ENCODE measurements at regions not wholly inside any gene's neighbourhood (a gene's known extent, or its start where the extent isn't known, plus 50 kb on each side); places are given as distances from the start of the nearest gene placed in this dataset.

DNA sequence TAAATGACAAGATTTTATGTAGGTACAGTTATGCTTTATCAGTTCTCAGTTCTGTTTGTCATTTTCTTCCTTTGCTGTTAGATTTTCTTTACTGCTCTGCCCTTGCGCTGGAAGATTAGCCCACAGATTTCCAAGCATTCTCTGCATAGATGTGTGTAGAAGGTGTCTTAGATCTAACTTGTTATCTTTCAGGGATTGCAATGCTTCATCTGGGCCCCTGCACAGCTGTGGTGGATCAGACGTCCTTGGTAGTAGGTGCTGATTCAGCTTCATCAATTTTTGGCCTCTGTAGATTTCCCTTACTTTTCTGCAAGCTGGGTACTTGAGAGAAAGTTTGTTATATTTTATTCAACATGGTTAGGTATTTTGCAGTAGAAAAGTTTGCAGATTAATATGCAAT, 115.3 kb upstream of the LINC00305 start:
- Histone ChIP-seq H3K36me3 (no peaks in the 10 kb centered on the region), H3K4me1 (no peaks in the 10 kb centered on the region), H3K27me3 (no peaks in the 10 kb centered on the region), H3K27ac (no peak overlapping the region), H3K4me3 (no peak overlapping the region), H3K9me3 (no peaks in the 10 kb centered on the region)
- no peak for TF ChIP-seq POLR2A (IDR thresholded peaks at IDR 0.05)
- TF ChIP-seq CTCF (IDR thresholded peaks at IDR 0.05), result no peak
- DNase-seq, result no peak
- intact Hi-C loops (cut with DNase I; ENCODE audit: low total_unique reads), result no loop called here

GRCh38 chr18:64260810-64261209, 111.9 kb upstream of the LINC00305 start:
- Histone ChIP-seq H3K9me3 (no peaks in the 10 kb centered on the region), H3K27ac (no peak overlapping the region), H3K27me3 (no peaks in the 10 kb centered on the region), H3K36me3 (no peaks in the 10 kb centered on the region), H3K4me1 (no peaks in the 10 kb centered on the region), H3K4me3 (no peak overlapping the region)
- TF ChIP-seq POLR2A (IDR thresholded peaks at IDR 0.05) (no peak), CTCF (IDR thresholded peaks at IDR 0.05) (no peak)
- DNase-seq, result no peak
- intact Hi-C loops (cut with DNase I; ENCODE audit: low total_unique reads), result no loop called here

DNA sequence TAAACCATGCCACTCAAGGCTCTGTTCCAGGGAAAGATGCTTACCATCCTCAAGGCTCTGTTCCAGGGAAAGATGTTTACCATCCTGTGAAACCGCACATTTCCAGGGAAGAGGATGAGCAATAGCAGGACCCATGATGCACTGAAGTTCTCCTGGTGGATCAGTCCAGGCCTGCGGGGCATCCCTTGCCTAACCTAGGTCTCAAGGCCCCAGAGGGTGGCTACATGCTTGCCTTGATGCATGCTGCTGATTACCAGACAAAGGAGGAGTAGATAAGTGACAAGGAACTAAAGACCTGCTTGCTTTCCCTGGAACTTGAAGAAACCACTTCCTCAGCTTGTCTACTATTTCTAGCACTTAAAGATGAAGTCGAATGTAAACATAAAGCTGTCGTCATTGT, 111.0 kb upstream of the LINC00305 start:
- intact Hi-C loops (cut with DNase I; ENCODE audit: low total_unique reads), result no loop called here
- Histone ChIP-seq H3K4me1 (no peaks in the 10 kb centered on the region), H3K4me3 (no peak overlapping the region), H3K27me3 (no peaks in the 10 kb centered on the region), H3K36me3 (no peaks in the 10 kb centered on the region), H3K27ac (no peak overlapping the region), H3K9me3 (no peaks in the 10 kb centered on the region)
- TF ChIP-seq POLR2A (IDR thresholded peaks at IDR 0.05) (no peak), CTCF (IDR thresholded peaks at IDR 0.05) (no peak)
- no peak for DNase-seq

- H3K27ac ChIP-seq, result no peak overlapping the region
- H3K4me3 ChIP-seq, result no peak overlapping the region
- no peaks in the 10 kb centered on the region for H3K36me3 ChIP-seq
- no peaks in the 10 kb centered on the region for H3K27me3 ChIP-seq
- intact Hi-C loops (cut with DNase I; ENCODE audit: low total_unique reads), result no loop called here
- DNase-seq, result no peak
- TF ChIP-seq POLR2A (IDR thresholded peaks at IDR 0.05) (no peak), CTCF (IDR thresholded peaks at IDR 0.05) (no peak)
- H3K4me1 ChIP-seq, result no peaks in the 10 kb centered on the region
- no peaks in the 10 kb centered on the region for H3K9me3 ChIP-seq
These were observed 109.3 kb upstream of the LINC00305 start for GRCh38 chr18:64258111-64258650.

DNA sequence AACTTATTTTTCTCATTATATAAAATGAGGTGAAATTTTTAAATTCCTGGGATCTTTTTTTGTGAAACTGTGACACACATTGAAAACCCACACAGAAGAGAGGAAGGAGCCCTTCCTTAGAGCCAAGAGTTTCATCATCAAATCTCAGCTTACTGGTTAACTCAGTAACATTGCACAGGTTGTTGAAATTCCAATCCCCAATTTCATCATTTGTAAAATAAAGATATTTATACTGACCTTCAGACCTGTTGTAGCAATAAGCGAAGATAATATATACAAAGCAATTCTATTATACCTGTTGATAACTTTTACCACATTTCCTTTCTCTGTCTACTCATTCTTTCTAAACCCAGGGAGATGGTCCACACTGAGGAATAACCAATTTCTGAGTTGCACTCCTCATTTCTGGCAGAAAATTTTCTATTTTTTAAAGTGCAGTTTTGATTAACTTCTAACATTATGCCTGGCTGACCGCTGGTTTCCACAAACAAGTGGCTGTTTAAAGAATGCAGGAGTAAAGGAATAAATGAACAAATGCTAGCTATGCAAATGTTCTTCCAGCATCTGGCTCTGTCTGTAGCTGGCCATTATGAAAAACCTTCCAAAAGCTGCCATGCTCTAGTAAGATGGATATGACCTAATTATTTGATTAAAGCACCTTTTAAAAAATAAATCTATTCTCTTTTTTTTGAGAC, 105.7 kb upstream of the LINC00305 start:
- no peak for TF ChIP-seq POLR2A (IDR thresholded peaks at IDR 0.05)
- TF ChIP-seq CTCF (IDR thresholded peaks at IDR 0.05), result no peak
- Histone ChIP-seq H3K27me3 (no peaks in the 10 kb centered on the region), H3K27ac (no peak overlapping the region), H3K9me3 (no peaks in the 10 kb centered on the region), H3K4me1 (no peaks in the 10 kb centered on the region), H3K36me3 (no peaks in the 10 kb centered on the region), H3K4me3 (no peak overlapping the region)
- no peak for DNase-seq
- intact Hi-C loops (cut with DNase I; ENCODE audit: low total_unique reads), result no loop called here
